A673 (cell line): ENCODE measurements at regions not wholly inside any gene's neighbourhood (a gene's known extent, or its start where the extent isn't known, plus 50 kb on each side); places are given as distances from the start of the nearest gene placed in this dataset.

Source experiments
- BruUV-seq: library from RNA; stranded (reverse); fragments of 400-500 nt; replicated peaks from 2 replicates; lab custom pipeline; 2021; lab: Mats Ljungman, UMichigan
- CTCF ChIA-PET: fragments of 300-600 bp; sonication (Branson Sonifier 250); formaldehyde crosslinking; loops from one replicate; lab custom pipeline; 2022; ENCODE audit warnings: antibody characterized with exemption; lab: Charles Lee
- POLR2A ChIA-PET: fragments of 300-600 bp; sonication (Branson Sonifier 250); formaldehyde crosslinking; loops from one replicate; lab custom pipeline; 2022; ENCODE audit warnings: antibody characterized with exemption; ENCODE audit not compliant: low non-redundant PET; lab: Charles Lee
- DNase-seq: peaks from one replicate; pipeline ENCODE4 v3.0.0-alpha.2; 2015; ENCODE audit warnings: low spot score
- H3K27ac ChIP-seq: fragments of 200-600 bp; sonication (generic); 2 replicates; pipeline ENCODE4 v1.5.1; 2016; ENCODE audit warnings: mixed run types, low read depth, mild to moderate bottlenecking, mixed read lengths, antibody characterized with exemption, low read length; ENCODE audit not compliant: poor library complexity, severe bottlenecking
- H3K27me3 ChIP-seq: fragments of 200-600 bp; sonication (generic); replicated peaks from 2 replicates; pipeline ENCODE4 v1.6.1; 2017; ENCODE audit warnings: mixed run types, low read depth, mild to moderate bottlenecking, mixed read lengths, antibody characterized with exemption, low read length; ENCODE audit not compliant: insufficient read depth, poor library complexity
- H3K36me3 ChIP-seq: fragments of 200-600 bp; sonication (generic); 2 replicates; pipeline ENCODE4 v1.6.1; 2016; ENCODE audit warnings: mixed run types, mild to moderate bottlenecking, mixed read lengths, antibody characterized with exemption, low read length; ENCODE audit not compliant: insufficient read depth, poor library complexity, severe bottlenecking
- H3K4me1 ChIP-seq: fragments of 200-600 bp; sonication (generic); 2 replicates; pipeline ENCODE4 v1.6.1; 2017; ENCODE audit warnings: mixed run types, mild to moderate bottlenecking, mixed read lengths, antibody characterized with exemption, low read length; ENCODE audit not compliant: insufficient read depth, poor library complexity, severe bottlenecking
- H3K4me3 ChIP-seq: fragments of 200-600 bp; sonication (generic); 2 replicates; pipeline ENCODE4 v1.5.1; 2016; ENCODE audit warnings: low read depth, mixed run types, mild to moderate bottlenecking, mixed read lengths, low read length; ENCODE audit not compliant: poor library complexity, severe bottlenecking
- H3K9me3 ChIP-seq: fragments of 200-600 bp; sonication (generic); 2 replicates; pipeline ENCODE4 v1.6.1; 2016; ENCODE audit warnings: mixed run types, low read depth, mild to moderate bottlenecking, mixed read lengths, antibody characterized with exemption, low read length; ENCODE audit not compliant: poor library complexity, severe bottlenecking
- EZH2 ChIP-seq: fragments of 200-600 bp; sonication (generic); IDR thresholded peaks from 2 replicates; pipeline ENCODE4 v1.6.1; 2017; ENCODE audit warnings: borderline replicate concordance, low read depth, mild to moderate bottlenecking, mixed read lengths, antibody characterized with exemption, low read length; ENCODE audit not compliant: poor library complexity, severe bottlenecking
- intact Hi-C: fragments of 100-400 bp; cut with micrococcal nuclease; formaldehyde crosslinking; loops from one replicate; pipeline ENCODE4 v1.10.0; 2022; ENCODE audit not compliant: unreplicated experiment
- TF ChIP-seq, protein P1 (sequence below): fragments of 300-800, 200-600 bp; sonication (generic); conservative IDR thresholded peaks from 2 replicates; pipeline ENCODE4 v1.5.1; 2017; ENCODE audit warnings: low read depth, mild to moderate bottlenecking, antibody characterized with exemption, low read length, moderate library complexity, mixed read lengths

DNA sequence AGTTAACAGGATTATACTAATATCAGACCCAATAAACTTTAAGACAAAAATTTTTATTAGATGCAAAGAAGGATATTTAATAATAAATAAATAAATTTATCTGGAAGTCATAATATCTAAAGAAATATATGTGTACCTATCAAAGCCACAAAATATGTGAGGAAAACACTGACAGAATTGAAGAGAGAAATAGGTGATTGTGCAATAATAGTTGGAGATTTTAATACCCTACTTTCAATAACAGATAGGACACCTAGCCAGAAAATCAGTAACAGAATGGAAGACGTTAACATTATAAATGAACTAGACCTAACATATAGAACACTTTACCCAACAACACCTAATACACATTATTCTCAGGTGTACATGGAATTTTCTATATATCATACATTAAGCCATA is 541.4 kb upstream of the SMC2 start:
- no peak overlapping the region for H3K4me3 ChIP-seq
- BruUV-seq: no TSS peak
- ChIA-PET POLR2A (no interaction called here), CTCF (no interaction called here)
- no peaks in the 10 kb centered on the region for H3K4me1 ChIP-seq
- H3K36me3 ChIP-seq: no peaks in the 10 kb centered on the region
- intact Hi-C loops: no loop called here
- DNase-seq: no peak
- H3K27me3 ChIP-seq: no peaks in the 10 kb centered on the region
- no peak overlapping the region for H3K27ac ChIP-seq
- no peak for TF ChIP-seq EZH2
- TF ChIP-seq, protein P1, sequence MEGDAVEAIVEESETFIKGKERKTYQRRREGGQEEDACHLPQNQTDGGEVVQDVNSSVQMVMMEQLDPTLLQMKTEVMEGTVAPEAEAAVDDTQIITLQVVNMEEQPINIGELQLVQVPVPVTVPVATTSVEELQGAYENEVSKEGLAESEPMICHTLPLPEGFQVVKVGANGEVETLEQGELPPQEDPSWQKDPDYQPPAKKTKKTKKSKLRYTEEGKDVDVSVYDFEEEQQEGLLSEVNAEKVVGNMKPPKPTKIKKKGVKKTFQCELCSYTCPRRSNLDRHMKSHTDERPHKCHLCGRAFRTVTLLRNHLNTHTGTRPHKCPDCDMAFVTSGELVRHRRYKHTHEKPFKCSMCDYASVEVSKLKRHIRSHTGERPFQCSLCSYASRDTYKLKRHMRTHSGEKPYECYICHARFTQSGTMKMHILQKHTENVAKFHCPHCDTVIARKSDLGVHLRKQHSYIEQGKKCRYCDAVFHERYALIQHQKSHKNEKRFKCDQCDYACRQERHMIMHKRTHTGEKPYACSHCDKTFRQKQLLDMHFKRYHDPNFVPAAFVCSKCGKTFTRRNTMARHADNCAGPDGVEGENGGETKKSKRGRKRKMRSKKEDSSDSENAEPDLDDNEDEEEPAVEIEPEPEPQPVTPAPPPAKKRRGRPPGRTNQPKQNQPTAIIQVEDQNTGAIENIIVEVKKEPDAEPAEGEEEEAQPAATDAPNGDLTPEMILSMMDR: no peak
- peaks cover 10% of the 10 kb centered on the region for H3K9me3 ChIP-seq

DNA sequence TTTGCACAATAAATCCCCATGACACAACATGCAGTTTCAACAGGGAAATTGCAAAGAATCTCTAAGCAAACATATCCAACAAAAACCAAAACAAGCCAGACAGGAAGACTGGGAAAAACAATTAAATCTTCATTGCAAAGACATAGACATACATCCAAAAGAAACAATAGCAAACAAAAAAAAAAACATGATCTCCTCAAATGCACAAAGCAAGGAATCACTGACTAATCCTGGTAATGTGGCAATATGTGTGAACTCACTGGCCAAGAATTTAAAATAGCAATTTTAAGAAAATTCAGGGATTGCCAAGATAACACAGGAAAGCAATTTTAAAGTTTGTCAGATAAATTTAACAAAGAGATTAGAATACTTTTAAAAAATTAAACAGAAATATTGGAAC is 520.1 kb upstream of the SMC2 start:
- TF ChIP-seq, protein P1: no peak
- no peak for TF ChIP-seq EZH2
- intact Hi-C loops: no loop called here
- H3K4me3 ChIP-seq: no peak overlapping the region
- H3K4me1 ChIP-seq: no peaks in the 10 kb centered on the region
- H3K9me3 ChIP-seq: peaks cover 34% of the 10 kb centered on the region
- CTCF ChIA-PET: no interaction called here
- H3K27me3 ChIP-seq: no peaks in the 10 kb centered on the region
- no peak overlapping the region for H3K27ac ChIP-seq
- POLR2A ChIA-PET: no interaction called here
- BruUV-seq: no TSS peak
- no peak for DNase-seq
- H3K36me3 ChIP-seq: no peaks in the 10 kb centered on the region

DNA sequence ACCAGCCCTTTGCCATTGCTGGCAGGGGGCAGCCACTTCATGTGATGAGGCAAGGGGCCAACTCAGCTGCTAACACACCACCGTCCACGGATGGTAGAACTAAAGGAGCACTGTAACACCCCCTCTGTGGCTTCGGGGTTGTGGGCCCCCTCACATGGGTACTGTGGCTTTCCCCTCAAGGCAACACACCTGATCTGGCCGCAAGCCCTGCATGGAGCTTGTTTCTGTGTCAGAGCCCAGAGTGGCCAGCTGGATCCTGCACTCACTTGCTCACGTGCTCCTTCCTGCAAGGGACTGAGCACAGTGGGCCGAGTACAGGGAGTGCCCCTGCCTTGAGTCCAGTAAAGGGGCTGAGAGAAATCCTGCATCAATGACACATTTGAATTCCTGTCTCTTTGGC is 507.4 kb upstream of the SMC2 start:
- TF ChIP-seq, protein P1: no peak
- TF ChIP-seq EZH2: no peak
- H3K9me3 ChIP-seq: peaks cover 15% of the 10 kb centered on the region
- POLR2A ChIA-PET: no interaction called here
- no TSS peak for BruUV-seq
- H3K4me3 ChIP-seq: no peak overlapping the region
- CTCF ChIA-PET: no interaction called here
- no peak overlapping the region for H3K27ac ChIP-seq
- intact Hi-C loops: no loop called here
- DNase-seq: no peak
- no peaks in the 10 kb centered on the region for H3K27me3 ChIP-seq
- H3K4me1 ChIP-seq: no peaks in the 10 kb centered on the region
- H3K36me3 ChIP-seq: no peaks in the 10 kb centered on the region
